Right renal pelvis (tissue), 4 donors: ENCODE measurements at regions not wholly inside any gene's neighbourhood (a gene's known extent, or its start where the extent isn't known, plus 50 kb on each side); places are given as distances from the start of the nearest gene placed in this dataset.
"Not testable (repeated sequence)": the region's sequence is repeated elsewhere in the genome, so short reads cannot be mapped to it uniquely, and the experiment has no call there.

Experiments
- DNase-seq, 4 donors: peaks; one replicate each; pipeline ENCODE4 v3.0.0-alpha.2; 2013; ENCODE audit warnings: low read depth in 4 of 4, low spot score in 3 of 4, missing footprints in 1 of 4

DNA sequence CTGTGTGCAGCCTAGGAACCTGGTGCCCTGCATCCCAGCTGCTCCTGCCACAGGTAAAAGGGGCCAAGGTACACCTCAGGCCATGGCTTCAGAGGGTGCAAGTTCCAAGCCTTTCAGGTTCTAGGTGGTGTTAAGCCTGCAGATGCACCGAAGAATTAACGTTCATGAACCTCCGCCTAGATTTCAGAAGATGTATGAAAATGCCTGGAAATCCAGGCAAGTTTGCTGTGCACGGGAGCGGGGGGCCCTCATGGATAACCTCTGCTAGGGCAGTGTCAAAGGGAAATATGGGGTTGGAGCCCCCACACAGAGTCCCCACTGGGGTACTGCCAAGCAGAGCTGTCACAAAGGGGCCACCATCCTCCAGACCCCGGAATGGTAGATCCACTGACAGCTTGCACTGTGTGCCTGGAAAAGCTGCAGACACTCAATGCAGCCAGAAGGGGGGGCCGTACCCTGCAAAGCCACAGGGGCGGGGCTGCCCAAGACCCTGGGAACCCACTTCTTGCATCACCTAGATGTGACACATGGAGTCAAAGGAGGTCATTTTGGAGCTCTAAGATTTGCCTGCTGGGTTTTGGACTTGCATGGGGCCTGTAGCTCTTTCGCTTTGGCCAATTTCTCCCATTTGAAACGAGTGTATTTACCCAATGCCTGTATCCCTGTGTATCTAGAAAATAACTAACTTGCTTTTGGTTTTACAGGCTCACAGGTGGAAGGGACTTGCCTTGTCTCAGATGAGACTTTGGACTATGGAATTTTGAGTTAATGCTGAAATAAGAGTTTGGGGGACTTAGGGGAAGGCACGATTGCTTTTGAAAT lies 145.2 kb upstream of the C1QTNF3 start:
- not testable (repeated sequence) for DNase-seq

DNA sequence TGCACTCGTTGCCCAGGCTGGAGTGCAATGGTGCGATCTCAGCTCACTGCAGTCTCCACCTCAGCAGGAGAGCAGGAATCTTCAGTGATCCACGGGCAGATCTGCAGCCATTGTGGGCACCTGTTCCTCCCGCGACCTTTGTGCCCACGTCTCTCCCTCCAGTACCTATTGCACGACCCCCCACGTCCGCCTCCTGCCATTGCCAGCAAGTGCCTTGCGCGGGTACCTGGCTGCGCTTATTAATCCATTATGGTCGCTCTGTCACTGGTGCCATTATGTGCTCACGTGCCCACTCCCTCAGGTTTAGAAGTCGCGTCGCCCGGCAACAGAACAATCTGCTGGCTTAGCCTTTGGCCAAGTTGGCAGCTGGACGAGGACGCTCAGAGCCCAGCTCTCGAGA lies 146.2 kb upstream of the C1QTNF3 start:
- not testable (repeated sequence) for DNase-seq

DNA sequence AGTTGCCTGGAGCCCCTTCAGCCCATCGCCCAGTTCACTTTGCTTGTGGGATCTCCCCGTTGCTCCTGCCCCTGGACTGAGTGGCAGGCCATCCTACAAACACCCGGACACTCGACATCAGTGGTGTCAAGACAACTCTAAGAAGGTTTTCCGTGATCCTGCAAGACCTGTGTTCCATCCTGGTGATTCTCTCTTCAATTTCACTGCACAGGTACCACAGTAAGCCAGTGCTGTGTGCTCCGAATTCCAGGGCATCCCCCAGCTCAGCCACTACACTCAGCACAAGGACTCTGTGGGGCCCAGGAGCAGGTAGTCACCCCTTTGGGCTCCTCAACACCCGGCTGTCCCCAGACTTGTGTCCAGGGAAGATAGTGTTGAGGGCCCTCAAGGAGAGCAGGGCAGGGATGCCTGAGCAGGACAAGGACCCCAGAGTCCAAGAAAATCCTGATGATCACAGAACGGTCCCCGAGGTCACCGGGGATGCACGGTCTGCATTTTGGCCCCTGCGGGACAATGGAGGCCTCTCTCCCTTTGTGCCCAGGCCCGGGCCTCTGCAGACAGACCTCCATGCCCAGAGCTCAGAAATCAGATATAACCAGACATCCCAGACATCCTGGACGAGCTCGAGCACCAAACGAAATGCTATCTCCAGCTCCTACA lies 146.9 kb upstream of the C1QTNF3 start:
- not testable (repeated sequence) for DNase-seq

- DNase-seq: not testable (repeated sequence)
Observed at GRCh38 chr5:34190466-34190865, 147.5 kb upstream of the C1QTNF3 start.

- DNase-seq: not testable (repeated sequence)
Observed at GRCh38 chr5:34191279-34191744, 148.3 kb upstream of the C1QTNF3 start.

DNA sequence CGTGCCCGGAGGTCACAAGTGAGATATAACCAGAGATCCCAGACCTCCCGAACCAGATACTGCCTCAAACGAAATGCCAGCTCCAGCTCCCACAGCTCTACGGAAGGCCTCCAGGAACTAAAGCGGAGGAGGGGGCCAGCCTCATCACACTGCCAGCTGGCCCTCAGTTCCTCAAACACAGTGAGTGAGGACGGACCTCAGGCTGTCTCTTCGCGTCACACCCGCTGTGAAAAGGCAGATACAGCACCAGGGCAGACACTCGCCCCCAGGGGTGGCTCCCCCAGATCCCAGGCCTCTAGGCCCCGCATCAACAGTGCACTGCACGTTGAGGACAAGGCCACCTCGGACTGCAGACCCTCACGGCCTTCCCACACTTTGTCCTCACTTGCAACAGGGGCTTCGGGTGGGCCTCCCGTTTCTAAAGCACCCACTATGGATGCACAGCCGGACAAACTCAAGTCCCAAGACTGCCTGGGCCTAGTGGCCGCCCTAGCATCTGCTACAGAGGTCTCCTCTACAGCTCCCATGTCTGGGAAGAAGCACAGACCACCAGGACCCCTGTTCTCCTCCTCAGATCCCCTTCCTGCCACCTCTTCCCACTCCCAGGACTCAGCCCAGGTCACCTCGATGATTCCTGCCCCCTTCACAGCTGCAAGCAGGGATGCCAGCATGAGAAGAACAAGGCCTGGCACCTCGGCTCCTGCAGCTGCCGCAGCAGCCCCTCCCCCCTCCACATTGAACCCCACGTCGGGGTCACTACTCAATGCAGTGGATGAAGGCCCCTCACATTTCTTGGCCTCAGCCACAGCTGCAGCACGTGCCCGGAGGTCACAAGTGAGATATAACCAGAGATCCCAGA lies 149.3 kb upstream of the C1QTNF3 start:
- DNase-seq: peak; percentile 20 to 70 (median 60)

GRCh38 chr5:34192923-34193262 lies 149.9 kb upstream of the C1QTNF3 start:
- not testable (repeated sequence) for DNase-seq

DNA sequence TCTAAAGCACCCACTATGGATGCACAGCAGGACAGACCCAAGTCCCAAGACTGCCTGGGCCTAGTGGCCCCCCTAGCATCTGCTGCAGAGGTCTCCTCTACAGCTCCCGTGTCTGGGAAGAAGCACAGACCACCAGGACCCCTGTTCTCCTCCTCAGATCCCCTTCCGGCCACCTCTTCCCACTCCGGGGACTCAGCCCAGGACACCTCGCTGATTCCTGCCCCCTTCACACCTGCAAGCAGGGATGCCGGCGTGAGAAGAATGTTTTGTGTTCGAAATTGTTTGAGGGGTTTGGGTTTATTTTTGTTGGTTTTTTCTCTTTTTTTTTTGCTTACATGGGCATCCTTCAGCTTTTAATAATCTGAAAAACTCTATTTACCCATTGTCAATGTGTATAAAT lies 150.3 kb upstream of the C1QTNF3 start:
- DNase-seq: not testable (repeated sequence)

- DNase-seq: not testable (repeated sequence)
Observed at GRCh38 chr5:34193804-34194203, 150.8 kb upstream of the C1QTNF3 start.

DNA sequence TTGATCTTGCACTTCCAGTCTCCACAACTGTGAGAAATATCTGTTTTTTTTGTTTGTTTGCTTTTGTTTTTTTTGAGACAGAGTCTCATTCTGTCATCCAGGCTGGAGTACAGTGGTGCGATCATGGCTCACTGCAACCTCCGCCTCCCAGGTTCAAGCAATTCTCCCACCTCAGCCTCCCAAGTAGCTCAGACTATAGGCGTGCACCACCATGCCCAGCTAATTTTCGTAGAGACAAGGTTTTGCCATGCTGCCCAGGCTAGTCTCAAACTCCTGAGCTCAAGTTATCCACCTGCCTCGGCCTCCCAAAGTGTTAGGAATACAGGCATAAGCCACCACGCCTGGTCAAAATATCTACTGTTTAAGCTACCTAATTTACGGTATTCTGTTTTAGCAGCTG lies 153.1 kb upstream of the C1QTNF3 start:
- not testable (repeated sequence) for DNase-seq

DNA sequence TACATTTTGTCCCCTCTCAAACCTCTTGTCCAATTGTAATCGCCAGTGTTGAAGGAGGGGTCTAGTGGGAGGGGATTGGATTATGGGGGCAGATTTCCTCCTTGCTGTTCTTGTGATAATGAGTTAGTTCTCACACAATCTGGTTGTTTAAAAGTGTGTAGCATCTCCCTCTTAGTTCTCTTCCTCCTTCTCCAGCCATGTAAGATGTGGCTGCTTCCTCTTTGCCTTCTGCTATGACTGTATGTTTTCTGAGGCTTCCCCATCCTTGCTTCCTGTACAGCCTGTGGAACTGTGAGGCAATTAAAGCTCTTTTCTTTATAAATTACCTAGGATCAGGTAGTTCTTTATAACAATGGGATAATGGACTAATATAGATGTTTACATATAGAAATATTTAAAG lies 162.3 kb upstream of the C1QTNF3 start:
- DNase-seq: not testable (repeated sequence)

GRCh38 chr5:34217386-34217785 lies 174.4 kb upstream of the C1QTNF3 start:
- DNase-seq: not testable (repeated sequence)

DNA sequence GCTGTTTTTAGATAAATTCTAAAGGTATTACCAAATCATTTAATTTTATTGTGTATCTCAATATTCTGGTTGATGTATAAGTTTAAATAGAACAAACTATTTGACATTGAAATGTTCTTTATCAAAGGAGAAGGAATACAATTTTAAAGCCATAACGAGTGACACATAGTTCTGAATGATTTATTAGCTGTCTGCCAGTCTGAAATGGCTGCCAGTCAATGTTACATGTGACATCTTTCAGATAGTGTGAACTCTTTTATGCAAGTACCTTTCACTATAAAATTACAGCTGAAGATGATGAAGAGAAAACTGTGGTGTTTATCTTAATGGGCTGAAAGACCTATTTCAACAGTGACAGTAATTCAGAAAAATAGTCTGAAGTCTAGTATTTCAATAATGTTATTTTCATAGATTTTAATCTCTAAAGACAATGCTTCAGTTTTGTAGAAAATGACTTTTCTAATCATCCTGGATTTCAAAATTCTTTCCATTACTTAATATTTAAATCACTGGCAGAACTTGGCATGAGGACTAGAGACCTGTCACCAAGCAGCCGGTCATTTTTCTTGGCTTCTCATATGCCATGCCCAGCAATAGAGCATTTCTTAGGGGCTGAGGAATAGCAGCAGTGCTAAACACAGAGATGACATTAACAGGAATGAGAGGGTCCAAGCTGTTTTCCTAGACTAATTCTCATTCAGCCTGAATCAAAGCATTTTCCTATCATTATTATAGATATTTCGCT lies 178.5 kb upstream of the C1QTNF3 start:
- DNase-seq: not testable (repeated sequence)

- not testable (repeated sequence) for DNase-seq
Observed at GRCh38 chr5:34223158-34223557, 180.1 kb upstream of the C1QTNF3 start.

- not testable (repeated sequence) for DNase-seq
Observed at GRCh38 chr5:34230402-34230801, 187.4 kb upstream of the C1QTNF3 start.

- not testable (repeated sequence) for DNase-seq
Observed at GRCh38 chr5:34243802-34244201, 200.8 kb upstream of the C1QTNF3 start.

GRCh38 chr5:34244281-34245031 lies 201.4 kb upstream of the C1QTNF3 start:
- peak; percentile 16 to 20 (median 18) for DNase-seq

- not testable (repeated sequence) for DNase-seq
Observed at GRCh38 chr5:34245032-34245394, 202.0 kb upstream of the C1QTNF3 start.

GRCh38 chr5:34245813-34246212 lies 202.8 kb upstream of the C1QTNF3 start:
- DNase-seq: not testable (repeated sequence)
